Naive thymus-derived CD4-positive, alpha-beta T cell (primary cell): ENCODE measurements at regions not wholly inside any gene's neighbourhood (a gene's known extent, or its start where the extent isn't known, plus 50 kb on each side); places are given as distances from the start of the nearest gene placed in this dataset.

Source experiments
- ATAC-seq: fragments of 150-1000 bp; cut with Tn5 transposase; 2 replicates; pipeline ENCODE4 v1.10.0; 2021; ENCODE audit warnings: mild to moderate bottlenecking, moderate library complexity
- CTCF ChIA-PET: fragments of 350-600 bp; sonication (Branson Sonifier 250); formaldehyde crosslinking; loops from one replicate; lab custom pipeline; 2021; ENCODE audit warnings: antibody characterized with exemption; lab: Charles Lee
- POLR2A ChIA-PET: fragments of 350-600 bp; sonication (Branson Sonifier 250); formaldehyde crosslinking; loops from one replicate; lab custom pipeline; 2021; ENCODE audit warnings: antibody characterized with exemption, inconsistent platforms; lab: Charles Lee
- DNase-seq, 9 donors: peaks; one replicate each; pipeline versions ENCODE4 v3.0.0 to v3.0.0-alpha.2; 2020 to 2022; ENCODE audit warnings: mixed read lengths in 1 of 9
- H3K27ac ChIP-seq: one replicate; pipeline ENCODE4 v1.7.0; 2013; ENCODE audit warnings: mild to moderate bottlenecking, low read depth, low read length, moderate library complexity
- H3K27me3 ChIP-seq, 2 donors: one replicate each; pipeline ENCODE4 v1.7.0; 2013; ENCODE audit warnings: low read length in 2 of 2, mild to moderate bottlenecking in 2 of 2, moderate library complexity in 2 of 2; ENCODE audit not compliant: control insufficient read depth in 2 of 2, insufficient read depth in 2 of 2
- H3K36me3 ChIP-seq, 3 experiments: 1 replicate in 2 of 3; 2 replicates in 1 of 3; pipeline ENCODE4 v1.7.0; 2013; ENCODE audit warnings: low read length in 3 of 3, mild to moderate bottlenecking in 3 of 3, moderate library complexity in 1 of 3; ENCODE audit not compliant: insufficient read depth in 3 of 3, control insufficient read depth in 2 of 3
- H3K4me1 ChIP-seq, 2 donors: one replicate each; pipeline ENCODE4 v1.7.0; 2013; ENCODE audit warnings: low read length in 2 of 2, mild to moderate bottlenecking in 2 of 2, moderate library complexity in 1 of 2; ENCODE audit not compliant: control insufficient read depth in 2 of 2, insufficient read depth in 2 of 2
- H3K4me3 ChIP-seq: 2 replicates; pipeline ENCODE4 v1.7.0; 2013; ENCODE audit warnings: mild to moderate bottlenecking, low read length
- H3K9me3 ChIP-seq, 3 experiments: 1 replicate in 2 of 3; 2 replicates in 1 of 3; pipeline ENCODE4 v1.7.0; 2013; ENCODE audit warnings: low read length in 3 of 3; ENCODE audit not compliant: control insufficient read depth in 2 of 3
- H3K27ac Mint-ChIP-seq, 9 donors: one replicate each; pipeline ENCODE4 v1.8.0; 2020 to 2022; ENCODE audit warnings: mixed read lengths in 9 of 9, mild to moderate bottlenecking in 8 of 9, moderate library complexity in 5 of 9, inconsistent platforms in 2 of 9
- H3K27me3 Mint-ChIP-seq, 5 donors: one replicate each; pipeline ENCODE4 v1.8.0; 2021 to 2022; ENCODE audit warnings: mixed read lengths in 5 of 5, mild to moderate bottlenecking in 1 of 5
- H3K36me3 Mint-ChIP-seq, 5 donors: one replicate each; pipeline ENCODE4 v1.8.0; 2020 to 2022; ENCODE audit warnings: mixed read lengths in 5 of 5, mild to moderate bottlenecking in 3 of 5, inconsistent platforms in 1 of 5
- H3K4me1 Mint-ChIP-seq, 7 donors: one replicate each; pipeline ENCODE4 v1.8.0; 2020 to 2022; ENCODE audit warnings: mixed read lengths in 7 of 7, mild to moderate bottlenecking in 3 of 7, inconsistent platforms in 1 of 7
- H3K4me3 Mint-ChIP-seq, 10 donors: one replicate each; pipeline ENCODE4 v1.8.0; 2020 to 2022; ENCODE audit warnings: mild to moderate bottlenecking in 10 of 10, mixed read lengths in 10 of 10, moderate library complexity in 6 of 10, inconsistent platforms in 2 of 10
- H3K9me3 Mint-ChIP-seq, 11 donors: one replicate each; pipeline ENCODE4 v1.8.0; 2020 to 2022; ENCODE audit warnings: mixed read lengths in 11 of 11, mild to moderate bottlenecking in 4 of 11, inconsistent platforms in 1 of 11, moderate library complexity in 1 of 11
- intact Hi-C, 2 donors: fragments of 100-400 bp; cut with micrococcal nuclease; formaldehyde crosslinking; loops; one replicate each; pipeline ENCODE4 v1.15.1; 2023

DNA sequence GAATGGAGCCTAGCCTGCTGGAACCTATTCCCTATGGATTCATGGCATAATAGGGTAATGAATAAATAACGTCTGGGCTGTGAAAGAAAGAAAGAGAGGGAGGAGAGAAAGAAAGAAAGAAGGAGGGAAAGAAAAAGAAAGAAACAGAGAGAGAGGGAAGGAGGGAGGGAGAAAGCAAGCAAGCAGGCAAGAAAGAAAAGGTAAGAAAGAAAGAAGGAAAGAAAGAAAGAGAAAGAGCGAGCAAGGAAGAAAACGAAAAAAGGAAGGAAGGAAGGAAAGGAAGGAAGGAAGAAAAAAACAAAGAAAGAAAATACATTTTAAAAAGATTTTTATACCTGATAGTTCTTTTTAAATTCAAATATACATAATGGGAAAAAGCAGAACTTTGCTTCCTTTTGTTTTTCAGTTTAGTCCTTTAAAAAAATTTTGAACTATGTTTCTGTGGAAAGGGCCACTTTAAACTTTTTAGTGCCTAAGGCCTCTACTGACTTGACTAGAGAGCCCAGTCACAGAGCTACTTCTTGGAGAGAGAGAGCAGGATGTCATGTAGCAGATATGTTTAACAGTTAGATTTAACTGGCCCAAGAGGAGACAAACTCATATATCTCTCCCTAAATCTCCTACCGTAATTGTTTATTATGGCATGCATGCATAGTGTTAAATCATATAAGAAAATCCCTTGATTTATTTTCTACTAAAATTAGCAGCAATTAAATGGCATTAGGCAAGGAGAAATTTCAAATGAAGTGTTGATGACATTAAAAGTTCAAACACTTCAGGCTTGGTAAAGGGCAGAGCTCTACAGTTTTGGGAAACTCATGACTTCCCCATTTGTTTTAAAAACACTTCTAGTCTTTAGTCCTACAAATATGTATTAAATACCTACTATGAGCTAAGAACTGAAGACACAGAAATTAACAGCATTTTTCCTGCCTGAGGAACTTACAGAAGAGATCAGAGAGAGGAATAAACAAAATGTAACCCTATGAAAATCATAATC, 305.5 kb downstream of the BCAT1 start:
- Mint-ChIP-seq H3K4me3 (no peak overlapping the region), H3K27ac (no peak overlapping the region), H3K4me1 (peaks cover 0 to 2% (median 0%) of the 10 kb centered on the region in 7 donors), H3K9me3 (peaks cover 0 to 9% (median 0%) of the 10 kb centered on the region in 11 donors), H3K36me3 (no peaks in the 10 kb centered on the region), H3K27me3 (peaks cover 0 to 4% (median 0%) of the 10 kb centered on the region in 5 donors)
- Histone ChIP-seq H3K4me1 (no peaks in the 10 kb centered on the region), H3K27ac (no peak overlapping the region), H3K27me3 (peaks cover 0 to 4% of the 10 kb centered on the region in 2 donors), H3K9me3 (no peaks in the 10 kb centered on the region), H3K36me3 (no peaks in the 10 kb centered on the region), H3K4me3 (no peak overlapping the region)
- ChIA-PET POLR2A (no interaction called here), CTCF (no interaction called here)
- intact Hi-C loops: no loop called here
- DNase-seq (no peak), ATAC-seq (no peak)

DNA sequence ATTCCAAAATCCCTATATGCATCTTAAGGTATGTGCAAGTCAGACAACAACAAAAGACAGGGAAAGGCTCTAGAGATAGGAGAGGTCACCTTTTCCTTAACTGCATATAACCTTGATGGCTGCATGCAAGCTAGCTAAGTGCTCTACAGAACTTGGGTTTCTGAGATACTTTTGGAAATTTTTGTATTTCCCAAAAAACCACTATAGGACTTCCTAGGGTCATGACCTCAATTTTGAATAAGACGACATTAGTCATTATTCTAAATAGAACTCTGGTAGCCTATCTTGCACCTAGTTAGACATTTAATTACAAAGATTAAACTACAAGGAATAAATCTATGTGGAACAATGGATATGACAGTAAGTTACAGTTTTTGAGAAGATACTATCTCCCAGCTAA, 309.3 kb downstream of the BCAT1 start:
- H3K27ac Mint-ChIP-seq: no peak overlapping the region
- Histone ChIP-seq H3K4me3 (no peak overlapping the region), H3K27ac (no peak overlapping the region), H3K9me3 (no peaks in the 10 kb centered on the region), H3K36me3 (no peaks in the 10 kb centered on the region), H3K27me3 (no peaks in the 10 kb centered on the region), H3K4me1 (no peaks in the 10 kb centered on the region)
- H3K4me1 Mint-ChIP-seq: peaks cover 0 to 2% (median 0%) of the 10 kb centered on the region in 7 donors
- ChIA-PET CTCF (interaction anchor here (0.6 kb wide), 1 partner anchor 1047 kb away, joined by 3 read pairs; no protein-coding TSS in a partner anchor), POLR2A (no interaction called here)
- no peaks in the 10 kb centered on the region for H3K36me3 Mint-ChIP-seq
- DNase-seq (no peak), ATAC-seq (no peak)
- intact Hi-C loops: no loop called here
- peaks cover 0 to 8% (median 0%) of the 10 kb centered on the region in 5 donors for H3K27me3 Mint-ChIP-seq
- no peak overlapping the region for H3K4me3 Mint-ChIP-seq
- peaks cover 0 to 9% (median 0%) of the 10 kb centered on the region in 11 donors for H3K9me3 Mint-ChIP-seq

DNA sequence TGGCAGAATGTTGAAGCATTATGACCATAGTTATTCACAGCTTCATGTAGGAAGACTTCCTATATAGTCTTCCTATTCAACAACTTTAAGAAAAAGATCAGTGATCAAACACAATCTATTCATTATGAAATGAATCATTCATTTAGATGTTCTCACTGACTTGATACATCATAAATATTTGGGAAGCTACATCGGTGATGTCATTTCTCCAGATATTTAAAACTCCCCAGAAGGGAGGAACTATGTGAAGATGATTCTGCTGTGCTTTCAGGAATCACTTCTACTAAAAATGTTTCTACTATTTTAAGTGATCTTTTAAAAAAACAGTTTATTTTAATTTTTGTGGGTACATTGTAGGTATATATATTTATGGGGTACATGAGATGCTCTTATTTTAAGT, 316.4 kb downstream of the BCAT1 start:
- Mint-ChIP-seq H3K9me3 (peaks cover 0 to 14% (median 0%) of the 10 kb centered on the region in 11 donors), H3K4me3 (no peak overlapping the region), H3K27me3 (no peaks in the 10 kb centered on the region), H3K4me1 (no peaks in the 10 kb centered on the region), H3K27ac (no peak overlapping the region), H3K36me3 (no peaks in the 10 kb centered on the region)
- no peak for DNase-seq
- POLR2A ChIA-PET: no interaction called here
- Histone ChIP-seq H3K4me1 (no peaks in the 10 kb centered on the region), H3K4me3 (no peak overlapping the region), H3K27ac (no peak overlapping the region), H3K36me3 (no peaks in the 10 kb centered on the region), H3K27me3 (no peaks in the 10 kb centered on the region), H3K9me3 (no peaks in the 10 kb centered on the region)
- ATAC-seq: no peak
- CTCF ChIA-PET: no interaction called here
- intact Hi-C loops: no loop called here

DNA sequence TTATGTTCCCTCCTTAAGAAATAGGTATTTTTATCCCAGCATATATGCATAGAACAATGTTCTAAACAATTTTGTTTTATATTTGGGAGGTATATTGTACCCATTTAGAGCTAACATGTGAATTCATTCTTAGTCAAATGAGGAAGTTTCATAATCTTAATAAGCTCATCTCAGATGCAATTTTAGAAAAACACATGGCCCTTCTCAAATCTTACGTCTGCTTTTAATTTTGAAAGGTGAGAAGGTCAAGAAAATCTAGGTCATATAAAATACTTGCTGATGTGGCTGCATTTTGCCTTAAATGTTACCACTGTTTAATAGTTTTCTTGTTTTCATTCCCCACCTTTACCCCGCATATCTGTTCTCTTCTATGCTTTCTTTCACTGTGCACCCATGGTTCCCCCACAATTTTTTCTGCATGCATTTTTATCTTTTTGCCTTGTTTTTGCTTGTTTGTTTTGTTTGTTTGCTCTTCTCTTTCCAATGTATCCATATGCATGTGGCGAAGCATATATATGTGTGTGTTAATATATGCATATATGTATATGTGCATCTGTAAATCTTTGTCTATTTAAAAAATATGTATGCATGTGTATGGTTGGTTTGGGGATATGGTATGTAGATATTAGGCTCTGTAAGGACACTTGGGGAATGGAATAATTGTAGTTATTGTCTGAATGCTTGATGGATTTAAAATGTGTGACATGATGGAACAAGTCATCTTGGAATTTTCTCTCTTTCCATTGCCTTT, 317.1 kb downstream of the BCAT1 start:
- H3K4me3 Mint-ChIP-seq: no peak overlapping the region
- Histone ChIP-seq H3K36me3 (no peaks in the 10 kb centered on the region), H3K9me3 (no peaks in the 10 kb centered on the region), H3K27ac (no peak overlapping the region), H3K27me3 (no peaks in the 10 kb centered on the region), H3K4me1 (no peaks in the 10 kb centered on the region), H3K4me3 (no peak overlapping the region)
- CTCF ChIA-PET: no interaction called here
- ATAC-seq (no peak), DNase-seq (no peak)
- H3K4me1 Mint-ChIP-seq: no peaks in the 10 kb centered on the region
- peaks cover 0 to 14% (median 0%) of the 10 kb centered on the region in 11 donors for H3K9me3 Mint-ChIP-seq
- no peaks in the 10 kb centered on the region for H3K36me3 Mint-ChIP-seq
- no peaks in the 10 kb centered on the region for H3K27me3 Mint-ChIP-seq
- POLR2A ChIA-PET: no interaction called here
- no peak overlapping the region for H3K27ac Mint-ChIP-seq
- intact Hi-C loops: no loop called here

DNA sequence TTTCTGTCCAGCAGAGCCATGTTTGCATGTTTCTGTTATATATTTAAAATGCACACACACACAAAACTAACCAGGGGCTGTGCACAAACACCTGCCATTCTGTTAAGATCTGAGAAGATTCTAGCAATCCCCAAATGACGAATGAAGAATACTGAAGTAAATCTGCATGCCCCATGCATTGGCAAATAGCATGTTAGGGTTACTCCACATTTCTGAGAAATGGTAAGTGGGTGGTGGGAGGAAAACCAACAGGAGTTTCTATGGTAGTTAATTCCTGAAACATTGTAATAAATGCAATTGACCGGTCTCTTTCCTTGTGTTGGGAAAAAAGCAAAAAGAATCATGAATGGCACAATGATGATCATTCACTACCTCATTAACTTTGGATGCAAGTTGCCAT, 318.0 kb downstream of the BCAT1 start:
- H3K27me3 Mint-ChIP-seq: peaks cover 0 to 4% (median 0%) of the 10 kb centered on the region in 5 donors

DNA sequence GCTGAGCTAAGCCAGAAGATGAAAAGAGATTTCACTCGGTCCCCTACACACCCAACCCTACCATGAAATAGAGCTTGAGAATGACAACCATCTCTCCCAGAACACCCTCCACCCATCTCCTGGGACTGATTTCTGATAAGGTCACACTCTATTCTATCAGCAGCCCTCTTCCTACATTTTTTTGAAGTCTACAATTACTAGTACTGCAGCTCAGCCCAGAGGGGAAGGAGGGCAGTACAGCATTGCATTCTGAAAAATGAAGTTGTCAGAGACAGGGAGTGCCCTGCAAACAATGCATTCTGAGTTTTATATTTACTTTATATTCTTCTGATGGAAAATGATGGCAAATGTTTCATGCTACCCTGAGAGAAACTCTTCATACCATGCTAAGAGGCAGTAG, 318.5 kb downstream of the BCAT1 start:
- Histone ChIP-seq H3K36me3 (no peaks in the 10 kb centered on the region), H3K4me3 (no peak overlapping the region), H3K27ac (no peak overlapping the region), H3K9me3 (no peaks in the 10 kb centered on the region), H3K27me3 (no peaks in the 10 kb centered on the region), H3K4me1 (no peaks in the 10 kb centered on the region)
- intact Hi-C loops: no loop called here
- Mint-ChIP-seq H3K36me3 (no peaks in the 10 kb centered on the region), H3K4me3 (no peak overlapping the region), H3K4me1 (no peaks in the 10 kb centered on the region), H3K9me3 (peaks cover 0 to 14% (median 0%) of the 10 kb centered on the region in 11 donors), H3K27me3 (peaks cover 0 to 6% (median 0%) of the 10 kb centered on the region in 5 donors), H3K27ac (no peak overlapping the region)
- POLR2A ChIA-PET: no interaction called here
- CTCF ChIA-PET: no interaction called here
- DNase-seq (no peak), ATAC-seq (no peak)

More for the DNA sequence above, 318.0 kb downstream of the BCAT1 start:
- no peaks in the 10 kb centered on the region for H3K36me3 Mint-ChIP-seq
- H3K36me3 ChIP-seq: no peaks in the 10 kb centered on the region
- H3K27ac Mint-ChIP-seq: no peak overlapping the region
- H3K9me3 Mint-ChIP-seq: peaks cover 0 to 14% (median 0%) of the 10 kb centered on the region in 11 donors
- intact Hi-C loops: no loop called here
- no peaks in the 10 kb centered on the region for H3K4me1 Mint-ChIP-seq
- H3K9me3 ChIP-seq: no peaks in the 10 kb centered on the region
- no peaks in the 10 kb centered on the region for H3K4me1 ChIP-seq
- POLR2A ChIA-PET: no interaction called here
- DNase-seq (no peak), ATAC-seq (no peak)
- no peak overlapping the region for H3K27ac ChIP-seq
- no peak overlapping the region for H3K4me3 Mint-ChIP-seq
- CTCF ChIA-PET: no interaction called here
- H3K27me3 ChIP-seq: no peaks in the 10 kb centered on the region
- H3K4me3 ChIP-seq: no peak overlapping the region
